DMS 273 treated with DMSO at 0.1 percent for 48 hours (cell line): ENCODE measurements at regions not wholly inside any gene's neighbourhood (a gene's known extent, or its start where the extent isn't known, plus 50 kb on each side); places are given as distances from the start of the nearest gene placed in this dataset.

ENCODE experiments used
- DNase-seq: peaks from one replicate; lab custom pipeline; 2025; lab: John Stamatoyannopoulos, UW

GRCh38 chr18:75491361-75491760 is 63.9 kb upstream of the SMIM21 start:
- no peak for DNase-seq

GRCh38 chr18:75489493-75490190 is 62.1 kb upstream of the SMIM21 start:
- DNase-seq = no peak

GRCh38 chr18:75483662-75484061 is 56.2 kb upstream of the SMIM21 start:
- no peak for DNase-seq

GRCh38 chr18:75482880-75483279 is 55.4 kb upstream of the SMIM21 start:
- no peak for DNase-seq

- no peak for DNase-seq
Measured at GRCh38 chr18:75480487-75480886, 53.0 kb upstream of the SMIM21 start.

- DNase-seq = no peak
Measured at GRCh38 chr18:75478996-75479880, 51.7 kb upstream of the SMIM21 start.

- no peak for DNase-seq
Measured at GRCh38 chr18:75477900-75478299, 50.4 kb upstream of the SMIM21 start.
